Stimulated activated memory B cell treated with anti-CD40 and anti-IgM and Interleukin-4, amounts not matched to agents 10 μg/mL and 1 μg/mL and 100 μg/mL, for 72 hours (primary cell): ENCODE measurements at regions not wholly inside any gene's neighbourhood (a gene's known extent, or its start where the extent isn't known, plus 50 kb on each side); places are given as distances from the start of the nearest gene placed in this dataset.

ENCODE experiments used
- ATAC-seq: fragments of 150-1000 bp; cut with Tn5 transposase; 2 replicates; pipeline ENCODE4 v1.10.0; 2021
- H3K27ac Mint-ChIP-seq: one replicate; pipeline ENCODE4 v1.8.0; 2022; ENCODE audit warnings: mild to moderate bottlenecking, mixed read lengths
- H3K27me3 Mint-ChIP-seq: one replicate; pipeline ENCODE4 v1.8.0; 2022; ENCODE audit warnings: mixed read lengths
- H3K36me3 Mint-ChIP-seq: one replicate; pipeline ENCODE4 v1.8.0; 2022; ENCODE audit warnings: mixed read lengths
- H3K4me1 Mint-ChIP-seq: one replicate; pipeline ENCODE4 v1.8.0; 2022; ENCODE audit warnings: mixed read lengths
- H3K4me3 Mint-ChIP-seq: one replicate; pipeline ENCODE4 v1.8.0; 2022; ENCODE audit warnings: mild to moderate bottlenecking, moderate library complexity, mixed read lengths
- H3K9me3 Mint-ChIP-seq: one replicate; pipeline ENCODE4 v1.8.0; 2022; ENCODE audit warnings: mixed read lengths

DNA sequence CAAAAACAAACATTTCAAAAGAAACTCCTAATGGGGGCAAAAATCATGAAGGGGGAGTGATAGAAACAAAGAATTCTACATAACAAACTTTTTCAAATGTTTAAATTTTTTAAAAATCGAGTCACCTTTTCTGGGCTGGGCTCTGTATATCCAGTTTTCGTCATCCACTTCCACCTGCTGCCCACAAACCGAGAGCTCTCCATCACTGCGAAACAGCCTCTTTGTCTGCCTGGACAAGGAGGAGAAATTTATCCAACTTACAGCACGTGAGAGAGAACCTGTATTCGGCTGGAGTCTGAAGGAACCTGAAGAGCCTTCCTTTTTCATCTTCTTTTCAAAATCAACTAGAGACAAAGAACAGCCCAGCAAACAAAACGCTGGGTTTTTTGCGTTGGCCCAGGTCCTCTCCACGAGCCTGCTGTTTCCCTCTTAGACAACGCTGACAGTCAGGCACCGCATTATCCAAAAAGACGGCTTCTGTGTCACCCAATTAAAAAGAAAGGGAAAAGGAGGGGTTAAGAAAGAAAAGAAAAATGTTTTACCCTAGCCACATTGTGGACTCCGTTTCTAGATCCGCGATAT, 72.4 kb upstream of the NHSL1 start:
- no peaks in the 10 kb centered on the region for H3K9me3 Mint-ChIP-seq

DNA sequence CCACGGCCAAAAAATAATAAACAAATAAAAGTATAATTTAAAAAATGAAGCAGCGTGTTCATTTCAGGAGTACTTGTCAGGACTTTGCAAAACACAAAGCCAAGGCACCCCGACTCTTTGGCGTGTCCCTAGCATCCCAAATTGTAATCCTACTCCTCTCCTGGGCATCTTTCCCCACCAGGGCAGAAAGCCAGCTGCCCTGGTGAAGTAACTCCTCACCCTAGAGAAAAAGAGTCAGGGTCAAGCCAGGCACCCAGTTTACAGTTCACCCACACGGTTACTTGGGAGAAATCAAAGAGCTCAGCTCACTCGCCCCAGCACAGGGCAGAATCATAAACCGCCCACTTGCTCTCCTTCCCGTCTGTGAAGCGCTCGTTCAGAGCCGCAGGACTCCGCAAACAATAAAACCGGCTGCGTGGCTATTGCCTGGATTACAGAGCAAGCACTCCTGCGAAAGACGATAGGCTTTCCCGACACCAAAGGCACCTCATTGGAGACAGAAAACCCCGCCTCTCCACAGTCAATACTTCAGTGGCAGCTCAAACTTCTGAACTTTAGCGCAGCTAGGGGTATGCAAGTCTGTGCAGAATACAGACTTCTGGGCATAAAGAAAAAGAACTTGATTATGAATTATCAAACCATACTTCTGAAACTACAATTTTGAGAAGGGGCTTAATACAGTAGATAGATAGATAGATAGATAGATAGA, 73.0 kb upstream of the NHSL1 start:
- H3K27ac Mint-ChIP-seq: no peak overlapping the region

More for the DNA sequence above, 72.4 kb upstream of the NHSL1 start:
- no peak for ATAC-seq
- H3K27ac Mint-ChIP-seq: no peak overlapping the region
- H3K36me3 Mint-ChIP-seq: no peaks in the 10 kb centered on the region
- H3K4me1 Mint-ChIP-seq: no peaks in the 10 kb centered on the region
- H3K27me3 Mint-ChIP-seq: peaks cover 7% of the 10 kb centered on the region
- no peak overlapping the region for H3K4me3 Mint-ChIP-seq

DNA sequence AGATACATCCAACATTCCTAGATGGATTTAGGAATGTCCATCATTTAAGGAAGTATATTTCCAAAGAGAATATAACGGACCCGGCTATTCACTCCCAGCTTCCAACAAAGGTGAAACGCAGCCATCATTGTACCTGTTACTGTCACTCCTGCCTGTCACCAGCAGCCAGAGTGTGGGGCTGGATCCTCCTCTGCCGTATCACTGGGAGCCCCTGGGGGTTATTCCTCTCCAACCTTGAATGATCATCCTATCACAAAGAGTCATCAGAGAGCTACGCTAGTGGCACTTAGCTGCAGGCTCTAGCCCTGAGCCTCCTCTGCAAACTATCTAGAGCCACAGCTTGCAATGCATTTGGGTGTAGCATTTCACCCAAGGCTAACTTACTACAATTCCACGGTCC, 73.6 kb upstream of the NHSL1 start:
- Mint-ChIP-seq H3K4me1 (peaks cover 7% of the 10 kb centered on the region), H3K4me3 (no peak overlapping the region), H3K27ac (no peak overlapping the region), H3K9me3 (no peaks in the 10 kb centered on the region), H3K27me3 (peaks cover 8% of the 10 kb centered on the region), H3K36me3 (no peaks in the 10 kb centered on the region)
- no peak for ATAC-seq

More for the DNA sequence above, 73.0 kb upstream of the NHSL1 start:
- no peaks in the 10 kb centered on the region for H3K36me3 Mint-ChIP-seq
- H3K27me3 Mint-ChIP-seq: peaks cover 8% of the 10 kb centered on the region
- H3K4me3 Mint-ChIP-seq: no peak overlapping the region
- no peaks in the 10 kb centered on the region for H3K9me3 Mint-ChIP-seq
- H3K4me1 Mint-ChIP-seq: peaks cover 4% of the 10 kb centered on the region
- no peak for ATAC-seq

DNA sequence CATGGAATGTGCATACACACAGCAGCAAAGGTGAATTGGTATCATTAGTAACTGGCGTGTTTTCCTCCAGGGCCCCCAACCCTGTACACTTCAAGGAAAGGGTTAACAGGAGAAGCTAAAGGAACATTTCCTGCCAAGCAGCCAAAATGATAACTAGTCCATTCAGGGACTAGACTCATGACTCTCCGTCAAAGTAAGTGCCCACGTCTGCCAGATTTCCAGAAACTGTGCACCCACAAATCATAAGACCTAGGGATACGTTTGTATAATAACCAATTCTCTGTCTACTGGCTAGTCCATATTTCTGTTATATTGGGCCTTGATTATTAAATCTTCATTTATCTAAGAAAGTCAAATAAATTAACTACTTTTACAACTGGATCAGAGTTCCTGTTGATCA, 76.0 kb upstream of the NHSL1 start:
- Mint-ChIP-seq H3K36me3 (no peaks in the 10 kb centered on the region), H3K27me3 (peaks cover 8% of the 10 kb centered on the region), H3K4me3 (no peak overlapping the region), H3K27ac (no peak overlapping the region), H3K9me3 (no peaks in the 10 kb centered on the region), H3K4me1 (peaks cover 7% of the 10 kb centered on the region)
- ATAC-seq: no peak

DNA sequence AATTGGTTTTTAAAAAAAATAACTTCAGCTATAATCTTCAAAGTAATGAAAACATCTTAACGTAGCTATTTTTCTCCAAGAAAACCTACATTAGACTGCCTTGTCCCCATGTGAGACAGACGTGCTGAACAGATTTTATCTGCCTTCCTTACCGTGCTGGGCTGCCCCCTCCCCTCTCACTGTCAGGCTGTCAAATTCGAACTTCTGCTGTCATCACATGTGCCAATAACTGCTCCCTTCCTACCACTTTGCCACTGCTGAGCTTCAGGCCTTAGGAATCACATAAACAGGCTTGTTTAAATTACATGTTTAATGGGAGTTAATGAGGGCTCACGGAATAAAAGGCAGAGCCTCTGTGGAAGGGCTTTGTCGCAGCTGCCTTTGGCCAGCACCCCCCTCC, 77.0 kb upstream of the NHSL1 start:
- Mint-ChIP-seq H3K9me3 (no peaks in the 10 kb centered on the region), H3K36me3 (no peaks in the 10 kb centered on the region), H3K4me1 (peaks cover 7% of the 10 kb centered on the region), H3K27ac (no peak overlapping the region), H3K27me3 (peaks cover 8% of the 10 kb centered on the region), H3K4me3 (no peak overlapping the region)
- no peak for ATAC-seq

DNA sequence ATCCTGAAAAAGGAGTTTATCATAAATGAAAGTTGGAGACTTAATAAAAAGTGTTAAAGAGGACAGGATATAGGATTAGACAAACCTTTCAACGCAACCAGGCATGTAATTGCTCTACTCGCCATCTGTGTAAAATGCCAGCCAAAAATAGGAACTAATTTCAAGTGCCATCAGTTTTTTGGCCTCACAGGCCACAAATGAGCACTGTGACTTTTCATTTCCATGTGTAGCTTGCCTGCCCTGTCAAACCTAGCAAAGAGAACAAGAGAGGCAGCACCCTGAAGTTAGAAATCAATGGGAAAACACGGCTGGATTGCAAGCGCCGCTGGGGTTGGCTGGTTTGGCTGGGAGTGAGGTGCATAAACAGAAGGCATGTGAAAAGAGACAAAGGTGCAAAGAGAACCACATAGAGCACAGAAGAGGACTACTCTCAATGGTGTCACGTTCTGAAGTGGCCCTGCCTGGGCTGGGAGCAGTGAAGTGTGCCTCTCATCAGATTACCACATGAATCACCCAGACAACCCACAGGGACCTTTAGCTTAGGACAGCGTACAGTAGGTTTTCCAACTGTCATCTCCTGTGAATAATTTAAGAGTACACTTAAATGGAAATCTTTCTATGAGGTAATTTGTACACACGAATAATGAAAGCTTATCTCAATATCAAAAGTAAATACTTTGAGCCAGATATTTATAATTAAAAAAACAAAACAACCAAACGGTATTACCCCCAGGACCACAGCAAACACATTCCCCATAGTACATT, 78.0 kb upstream of the NHSL1 start:
- no peaks in the 10 kb centered on the region for H3K9me3 Mint-ChIP-seq
- peak overlapping the region; percentile 15 for H3K4me3 Mint-ChIP-seq
- H3K27ac Mint-ChIP-seq: peak overlapping the region; percentile 78
- H3K4me1 Mint-ChIP-seq: peaks cover 7% of the 10 kb centered on the region
- H3K27me3 Mint-ChIP-seq: peaks cover 8% of the 10 kb centered on the region
- no peaks in the 10 kb centered on the region for H3K36me3 Mint-ChIP-seq
- ATAC-seq: peak; percentile 83

DNA sequence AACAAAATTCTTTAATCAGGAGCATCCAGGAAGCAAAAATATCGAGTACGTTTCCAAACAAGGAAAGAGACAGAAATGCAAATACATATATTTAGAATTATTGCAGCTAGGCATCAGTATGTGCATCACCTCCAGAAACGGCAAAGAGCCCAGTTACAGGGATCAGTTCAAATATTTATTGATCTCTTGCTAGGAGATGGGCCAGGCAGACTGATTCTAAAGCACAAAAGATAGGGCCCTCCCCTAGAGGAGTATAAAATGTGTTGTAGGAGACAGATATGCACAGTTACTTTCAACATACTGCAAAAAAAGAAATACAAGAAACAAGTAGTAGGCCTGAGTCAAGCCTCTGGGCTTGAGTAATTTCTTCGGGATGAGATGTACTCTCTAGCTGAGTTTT, 80.7 kb upstream of the NHSL1 start:
- Mint-ChIP-seq H3K4me3 (no peak overlapping the region), H3K27ac (no peak overlapping the region), H3K4me1 (peaks cover 7% of the 10 kb centered on the region), H3K9me3 (no peaks in the 10 kb centered on the region), H3K27me3 (peaks cover 8% of the 10 kb centered on the region), H3K36me3 (no peaks in the 10 kb centered on the region)
- no peak for ATAC-seq

DNA sequence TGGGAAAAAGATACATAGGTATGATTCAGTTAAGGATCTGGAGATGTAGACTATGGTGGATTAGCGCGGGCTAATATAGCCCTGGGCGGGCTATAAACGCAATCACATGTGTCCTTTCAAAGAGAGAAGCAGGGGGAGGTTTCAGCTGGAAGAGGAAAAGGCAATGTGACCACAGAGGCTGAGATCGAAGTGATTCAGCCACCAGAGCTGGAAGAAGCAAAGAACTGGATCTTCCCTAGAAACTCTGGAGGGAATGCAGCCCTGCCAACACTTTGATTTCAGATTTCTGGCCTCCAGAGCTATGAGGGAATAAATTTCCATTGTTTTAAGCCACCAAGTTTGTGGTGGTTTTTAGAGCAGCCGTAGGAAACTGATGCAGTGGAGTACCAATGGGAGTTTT, 81.5 kb upstream of the NHSL1 start:
- Mint-ChIP-seq H3K4me1 (peaks cover 7% of the 10 kb centered on the region), H3K9me3 (no peaks in the 10 kb centered on the region), H3K36me3 (no peaks in the 10 kb centered on the region), H3K27me3 (peaks cover 8% of the 10 kb centered on the region), H3K4me3 (no peak overlapping the region), H3K27ac (no peak overlapping the region)
- no peak for ATAC-seq

DNA sequence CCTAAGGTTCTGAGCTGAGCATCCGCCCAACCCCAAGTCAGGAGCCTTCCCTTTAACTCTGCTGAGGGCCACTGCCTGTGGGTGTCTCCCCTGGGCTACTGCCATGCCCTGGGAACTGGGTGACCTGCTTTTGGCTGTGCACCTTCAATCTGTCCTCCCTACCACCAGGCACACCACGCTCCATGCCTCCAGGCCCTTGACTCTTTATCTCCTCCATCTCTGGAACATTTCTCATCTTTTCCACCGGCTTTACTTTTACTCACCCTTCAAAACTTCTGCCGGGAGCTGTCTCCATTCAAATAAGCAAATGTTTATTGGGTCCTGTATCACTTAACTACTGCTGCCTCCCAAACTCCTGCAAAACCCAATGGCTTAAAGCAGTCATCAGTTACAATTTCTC, 83.3 kb upstream of the NHSL1 start:
- Mint-ChIP-seq H3K27me3 (no peaks in the 10 kb centered on the region), H3K27ac (no peak overlapping the region), H3K9me3 (no peaks in the 10 kb centered on the region), H3K4me1 (peaks cover under 1% of the 10 kb centered on the region), H3K4me3 (no peak overlapping the region), H3K36me3 (no peaks in the 10 kb centered on the region)
- ATAC-seq: no peak

DNA sequence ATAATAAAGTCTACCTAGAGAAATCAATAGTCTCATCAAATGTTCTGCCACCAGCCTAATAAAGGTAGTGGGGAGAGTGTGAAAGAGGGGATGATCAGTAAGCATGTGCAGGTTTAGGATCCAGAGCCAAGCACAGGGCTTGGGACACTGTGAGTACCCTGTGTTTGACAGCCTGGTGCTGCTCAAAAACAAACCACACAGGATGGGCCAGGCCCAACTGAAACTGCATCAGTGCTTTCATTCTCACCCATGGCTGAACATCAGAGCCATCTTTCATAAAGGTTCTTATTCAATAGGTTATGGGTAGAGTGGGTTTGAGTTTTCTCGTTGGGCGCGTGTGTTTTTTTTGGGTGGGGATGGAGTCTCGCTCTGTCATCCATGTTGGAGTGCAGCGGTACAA, 87.3 kb upstream of the NHSL1 start:
- H3K27ac Mint-ChIP-seq: no peak overlapping the region
- H3K9me3 Mint-ChIP-seq: no peaks in the 10 kb centered on the region
- H3K36me3 Mint-ChIP-seq: no peaks in the 10 kb centered on the region
- no peak for ATAC-seq
- H3K4me1 Mint-ChIP-seq: peaks cover 12% of the 10 kb centered on the region
- H3K27me3 Mint-ChIP-seq: no peaks in the 10 kb centered on the region
- no peak overlapping the region for H3K4me3 Mint-ChIP-seq

DNA sequence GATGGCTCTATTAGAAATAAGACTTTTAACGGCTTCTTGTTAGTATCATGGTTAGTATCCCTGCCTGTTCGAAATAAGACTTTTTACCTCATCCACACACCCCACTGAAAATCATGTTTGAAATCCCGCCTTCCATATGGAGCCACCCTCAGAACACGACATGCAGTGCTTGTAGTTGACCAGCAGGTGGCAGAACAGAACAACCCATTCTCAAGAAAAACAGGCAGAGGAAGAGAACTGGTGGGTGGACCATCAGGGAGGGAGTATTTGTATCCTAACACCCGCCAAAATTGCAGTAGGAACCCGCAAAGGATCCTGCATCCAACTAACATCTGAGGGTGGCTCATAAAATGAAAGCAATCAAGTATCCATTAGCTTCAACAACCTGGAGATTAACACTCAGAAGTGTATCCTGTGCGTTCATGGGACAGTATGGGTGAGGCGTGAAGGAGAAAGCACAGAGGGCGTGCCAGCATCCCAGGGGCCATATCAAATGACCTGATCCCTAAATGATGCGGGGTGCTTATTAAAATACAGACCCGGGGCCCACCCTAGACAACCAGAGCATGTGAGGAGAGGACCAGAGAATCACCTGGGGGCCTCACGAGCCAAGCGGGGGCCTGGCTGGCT, 89.6 kb upstream of the NHSL1 start:
- H3K27ac Mint-ChIP-seq: no peak overlapping the region
- no peaks in the 10 kb centered on the region for H3K27me3 Mint-ChIP-seq
- no peak for ATAC-seq
- H3K4me3 Mint-ChIP-seq: no peak overlapping the region
- H3K4me1 Mint-ChIP-seq: peaks cover 30% of the 10 kb centered on the region
- H3K36me3 Mint-ChIP-seq: no peaks in the 10 kb centered on the region
- H3K9me3 Mint-ChIP-seq: no peaks in the 10 kb centered on the region

DNA sequence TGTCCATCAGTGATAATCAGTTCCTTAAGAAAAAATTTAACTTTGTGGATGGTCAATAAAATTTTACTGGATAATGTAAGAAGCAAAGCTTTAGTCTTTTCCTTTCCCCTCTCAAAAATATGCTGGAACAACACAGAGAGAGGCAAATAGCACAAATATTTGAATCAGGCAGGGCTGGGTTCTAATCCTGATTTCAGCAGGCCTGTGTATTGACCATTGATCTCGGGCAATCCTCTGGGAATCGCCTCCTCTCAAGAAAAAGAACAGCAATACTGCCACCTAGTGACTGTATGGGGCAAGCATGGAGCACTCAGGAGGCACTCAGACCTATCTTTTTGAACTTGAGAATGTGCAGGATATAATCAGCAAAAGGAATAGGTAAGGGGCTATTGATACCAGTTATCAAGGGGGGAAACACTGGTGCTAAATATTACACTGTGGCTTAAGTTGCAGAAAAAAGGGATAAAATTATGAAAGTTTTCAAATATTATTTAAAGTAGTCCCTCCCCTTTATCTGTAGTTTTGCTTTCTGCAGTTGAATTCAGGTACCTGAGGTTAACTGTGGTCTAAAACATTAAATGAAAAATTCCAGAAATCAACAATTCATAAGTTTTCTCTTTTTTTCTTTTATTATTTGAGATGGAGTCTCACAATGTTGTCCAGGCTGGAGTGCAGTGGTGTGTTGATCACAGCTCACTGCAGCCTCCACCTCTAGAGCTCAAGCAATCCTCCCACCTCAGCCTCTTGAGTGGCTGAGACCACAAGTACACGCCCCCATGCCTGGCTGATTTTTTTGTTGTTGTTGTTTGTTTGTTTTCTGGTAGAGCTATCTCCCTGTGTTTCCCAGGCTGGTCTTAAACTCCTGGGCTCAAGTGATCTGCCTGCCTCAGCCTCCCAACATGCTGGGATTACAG, 91.8 kb upstream of the NHSL1 start:
- H3K36me3 Mint-ChIP-seq: no peaks in the 10 kb centered on the region
- no peaks in the 10 kb centered on the region for H3K27me3 Mint-ChIP-seq
- H3K9me3 Mint-ChIP-seq: no peaks in the 10 kb centered on the region
- no peak for ATAC-seq
- H3K27ac Mint-ChIP-seq: no peak overlapping the region
- no peak overlapping the region for H3K4me3 Mint-ChIP-seq
- peaks cover 32% of the 10 kb centered on the region for H3K4me1 Mint-ChIP-seq

DNA sequence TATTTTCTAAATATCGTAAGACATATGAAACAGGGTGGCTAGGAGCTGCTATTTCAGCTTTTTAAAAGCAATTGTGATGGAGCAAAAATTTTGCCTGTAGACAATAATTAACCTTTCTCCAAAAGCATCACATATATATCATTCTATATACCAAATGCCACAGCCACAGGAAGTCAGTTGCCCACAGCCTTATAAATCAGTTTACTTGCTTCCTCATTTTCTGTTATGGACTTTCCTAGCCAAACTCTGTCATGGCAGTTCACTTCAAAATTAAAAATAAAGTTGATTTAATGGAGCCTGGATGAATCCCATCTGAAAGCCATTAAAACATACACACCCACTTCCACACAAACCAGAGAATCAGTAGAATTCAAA, 93.4 kb upstream of the NHSL1 start:
- Mint-ChIP-seq H3K9me3 (no peaks in the 10 kb centered on the region), H3K27ac (peak overlapping the region; percentile 91), H3K4me3 (peak overlapping the region; percentile 73), H3K4me1 (peaks cover 32% of the 10 kb centered on the region), H3K36me3 (no peaks in the 10 kb centered on the region), H3K27me3 (no peaks in the 10 kb centered on the region)
- ATAC-seq: peak; percentile 87

DNA sequence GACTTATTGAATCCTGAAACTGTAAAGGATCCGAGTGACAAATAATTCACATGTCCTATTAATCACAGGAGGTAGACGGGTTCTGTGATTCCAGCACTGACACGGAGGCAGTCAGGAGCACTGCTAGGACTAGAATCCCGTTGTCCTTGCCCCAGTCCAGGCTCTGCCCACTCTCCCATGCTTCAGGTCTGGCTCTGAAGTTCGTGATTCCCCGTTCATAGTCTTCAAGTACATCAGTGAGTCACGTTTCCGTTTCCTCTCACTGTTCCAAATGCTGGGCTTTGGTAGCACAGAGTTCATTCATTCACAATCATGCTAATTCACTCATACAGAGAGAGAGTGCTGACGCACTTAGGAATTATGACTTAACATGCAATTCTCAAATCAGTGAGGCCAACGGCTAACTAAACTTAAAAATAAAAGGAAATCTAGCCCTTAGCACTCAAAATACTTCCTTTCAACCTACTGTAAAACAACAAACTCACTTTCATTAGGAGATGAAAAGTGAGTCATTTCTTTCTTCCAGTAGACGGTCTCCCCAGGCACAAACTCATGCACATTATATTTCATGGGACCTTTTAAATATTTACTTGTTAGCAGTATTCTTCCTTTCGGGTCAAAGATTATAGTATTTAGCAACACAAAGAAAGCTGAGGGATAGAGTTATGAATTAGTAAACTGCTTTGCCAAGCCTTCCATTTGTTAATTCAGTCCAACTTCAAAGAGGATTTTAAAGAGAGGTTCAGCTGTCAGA, 94.0 kb upstream of the NHSL1 start:
- Mint-ChIP-seq H3K9me3 (no peaks in the 10 kb centered on the region), H3K27me3 (no peaks in the 10 kb centered on the region), H3K4me3 (peak overlapping the region; percentile 73), H3K4me1 (peaks cover 32% of the 10 kb centered on the region), H3K36me3 (no peaks in the 10 kb centered on the region), H3K27ac (peak overlapping the region; percentile 91)
- ATAC-seq: peak; percentile 92
